Upper lobe of right lung (tissue), 1 donor: ENCODE measurements at regions not wholly inside any gene's neighbourhood (a gene's known extent, or its start where the extent isn't known, plus 50 kb on each side); places are given as distances from the start of the nearest gene placed in this dataset.
"Not testable (repeated sequence)": the region's sequence is repeated elsewhere in the genome, so short reads cannot be mapped to it uniquely, and the experiment has no call there.

Source experiments
- ATAC-seq: fragments of 200-7000 bp; cut with Tn5 transposase; one replicate; pipeline ENCODE4 v1.9.1; 2020; ENCODE audit warnings: mild to moderate bottlenecking, moderate library complexity
- DNase-seq: peaks from one replicate; pipeline ENCODE4 v3.0.0-alpha.2; 2020
- H3K27ac ChIP-seq: fragments of 200-600 bp; one replicate; pipeline ENCODE4 v1.8.0; 2022
- H3K27me3 ChIP-seq: fragments of 200-600 bp; one replicate; pipeline ENCODE4 v1.8.0; 2022; ENCODE audit warnings: mild to moderate bottlenecking
- H3K36me3 ChIP-seq: fragments of 200-600 bp; one replicate; pipeline ENCODE4 v1.8.0; 2022
- H3K4me1 ChIP-seq: fragments of 200-600 bp; one replicate; pipeline ENCODE4 v1.8.0; 2022
- H3K4me3 ChIP-seq: fragments of 200-600 bp; one replicate; pipeline ENCODE4 v1.8.0; 2022; ENCODE audit warnings: mild to moderate bottlenecking
- H3K9me3 ChIP-seq: fragments of 200-600 bp; one replicate; pipeline ENCODE4 v1.8.0; 2022
- intact Hi-C: fragments of 100-400 bp; cut with DNase I; formaldehyde crosslinking; loops from one replicate; pipeline ENCODE4 v1.11.0; 2022
- TF ChIP-seq, protein P1 (sequence below): fragments of 200-600 bp; IDR thresholded peaks from one replicate; pipeline ENCODE4 v1.8.0; 2022; ENCODE audit warnings: antibody characterized with exemption
- donor health status: DM: no; HTN: yes; CAD: no; lungs with severe emphysema.

DNA sequence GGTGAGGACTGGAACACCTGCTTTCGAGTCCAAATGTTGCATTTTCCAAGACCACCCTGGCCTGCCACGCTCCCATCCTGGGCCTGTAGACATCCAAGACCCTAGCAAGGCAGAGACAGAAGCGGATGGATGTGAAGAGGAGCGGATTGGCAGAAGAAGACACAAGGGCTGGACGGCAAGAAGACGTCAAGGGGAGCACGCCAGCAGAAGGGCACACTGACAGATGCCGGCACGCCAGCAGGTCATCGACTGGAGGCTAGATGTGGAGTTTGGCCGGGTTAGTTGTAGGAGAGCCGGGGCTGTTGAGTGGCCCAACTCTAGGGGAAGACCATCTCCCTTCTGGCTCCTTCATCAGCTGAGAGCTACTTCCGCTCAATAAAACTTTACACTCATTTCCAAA lies 251.6 kb downstream of the ZWINT start:
- intact Hi-C loops, result no loop called here
- no peak overlapping the region for H3K4me3 ChIP-seq
- H3K27ac ChIP-seq, result no peak overlapping the region
- H3K9me3 ChIP-seq, result no peaks in the 10 kb centered on the region
- no peaks in the 10 kb centered on the region for H3K36me3 ChIP-seq
- no peaks in the 10 kb centered on the region for H3K4me1 ChIP-seq
- TF ChIP-seq, protein P1, sequence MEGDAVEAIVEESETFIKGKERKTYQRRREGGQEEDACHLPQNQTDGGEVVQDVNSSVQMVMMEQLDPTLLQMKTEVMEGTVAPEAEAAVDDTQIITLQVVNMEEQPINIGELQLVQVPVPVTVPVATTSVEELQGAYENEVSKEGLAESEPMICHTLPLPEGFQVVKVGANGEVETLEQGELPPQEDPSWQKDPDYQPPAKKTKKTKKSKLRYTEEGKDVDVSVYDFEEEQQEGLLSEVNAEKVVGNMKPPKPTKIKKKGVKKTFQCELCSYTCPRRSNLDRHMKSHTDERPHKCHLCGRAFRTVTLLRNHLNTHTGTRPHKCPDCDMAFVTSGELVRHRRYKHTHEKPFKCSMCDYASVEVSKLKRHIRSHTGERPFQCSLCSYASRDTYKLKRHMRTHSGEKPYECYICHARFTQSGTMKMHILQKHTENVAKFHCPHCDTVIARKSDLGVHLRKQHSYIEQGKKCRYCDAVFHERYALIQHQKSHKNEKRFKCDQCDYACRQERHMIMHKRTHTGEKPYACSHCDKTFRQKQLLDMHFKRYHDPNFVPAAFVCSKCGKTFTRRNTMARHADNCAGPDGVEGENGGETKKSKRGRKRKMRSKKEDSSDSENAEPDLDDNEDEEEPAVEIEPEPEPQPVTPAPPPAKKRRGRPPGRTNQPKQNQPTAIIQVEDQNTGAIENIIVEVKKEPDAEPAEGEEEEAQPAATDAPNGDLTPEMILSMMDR, result no peak
- DNase-seq (no peak), ATAC-seq (no peak)
- H3K27me3 ChIP-seq, result no peaks in the 10 kb centered on the region

DNA sequence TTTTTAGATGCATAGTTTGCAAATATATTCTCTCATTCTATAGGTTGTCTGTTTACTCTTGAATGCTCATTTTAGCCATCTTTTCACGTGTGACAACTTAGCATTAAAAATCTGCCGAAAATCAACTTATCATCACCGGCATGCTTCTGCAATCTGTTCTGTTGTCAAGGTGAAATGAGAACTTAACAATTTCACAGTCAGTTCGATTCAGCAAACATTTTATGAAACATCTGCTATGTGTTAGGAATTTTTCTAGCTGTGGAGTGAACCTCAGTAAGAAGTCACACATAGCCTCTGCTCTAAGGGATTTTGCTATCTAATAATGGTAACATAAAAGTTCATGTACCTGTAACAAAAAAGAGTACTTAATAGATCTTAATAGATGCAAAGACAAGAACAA lies 256.1 kb downstream of the ZWINT start:
- no peak overlapping the region for H3K27ac ChIP-seq
- intact Hi-C loops, result no loop called here
- no peaks in the 10 kb centered on the region for H3K4me1 ChIP-seq
- TF ChIP-seq, protein P1, result no peak
- H3K4me3 ChIP-seq, result no peak overlapping the region
- H3K36me3 ChIP-seq, result no peaks in the 10 kb centered on the region
- DNase-seq (no peak), ATAC-seq (no peak)
- H3K9me3 ChIP-seq, result no peaks in the 10 kb centered on the region
- H3K27me3 ChIP-seq, result no peaks in the 10 kb centered on the region

DNA sequence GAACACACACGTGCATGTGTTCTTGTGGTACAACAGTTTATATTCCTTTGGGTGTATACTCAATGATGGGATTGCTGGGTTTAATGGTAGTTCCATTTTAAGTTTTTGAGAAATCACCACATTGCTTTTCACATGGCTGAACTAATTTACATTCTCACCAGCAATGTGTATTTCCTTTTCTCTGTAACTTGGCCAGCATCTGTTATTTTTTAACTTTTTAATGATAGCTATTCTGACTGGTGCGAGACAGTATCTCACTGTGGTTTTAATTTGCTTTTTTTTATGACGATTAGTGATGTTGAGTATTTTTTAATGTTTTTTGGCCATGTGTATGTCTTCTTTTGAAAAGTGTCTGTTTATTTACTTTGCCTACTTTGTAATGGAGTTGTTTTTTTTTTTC lies 256.6 kb downstream of the ZWINT start:
- Histone ChIP-seq H3K36me3 (no peaks in the 10 kb centered on the region), H3K27me3 (no peaks in the 10 kb centered on the region), H3K27ac (no peak overlapping the region), H3K4me1 (no peaks in the 10 kb centered on the region), H3K9me3 (no peaks in the 10 kb centered on the region), H3K4me3 (no peak overlapping the region)
- DNase-seq (no peak), ATAC-seq (no peak)
- TF ChIP-seq, protein P1, result no peak
- intact Hi-C loops, result no loop called here

DNA sequence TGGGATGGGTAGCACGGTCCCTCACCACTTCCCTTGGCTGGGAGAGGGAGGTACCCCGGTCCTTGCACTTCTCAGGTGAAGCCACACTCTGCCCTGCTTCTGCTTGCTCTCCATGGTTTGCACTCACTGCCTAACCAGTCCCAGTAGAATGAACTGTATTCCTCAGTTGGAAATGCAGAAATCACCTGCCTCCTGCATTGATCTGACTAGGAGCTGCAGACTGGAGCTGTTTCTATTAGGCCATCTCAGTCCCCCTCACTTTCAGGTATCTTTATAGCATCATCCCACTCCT lies 264.9 kb downstream of the ZWINT start:
- Histone ChIP-seq H3K4me3 (no peak overlapping the region), H3K27me3 (no peaks in the 10 kb centered on the region)
- ATAC-seq, result no peak

DNA sequence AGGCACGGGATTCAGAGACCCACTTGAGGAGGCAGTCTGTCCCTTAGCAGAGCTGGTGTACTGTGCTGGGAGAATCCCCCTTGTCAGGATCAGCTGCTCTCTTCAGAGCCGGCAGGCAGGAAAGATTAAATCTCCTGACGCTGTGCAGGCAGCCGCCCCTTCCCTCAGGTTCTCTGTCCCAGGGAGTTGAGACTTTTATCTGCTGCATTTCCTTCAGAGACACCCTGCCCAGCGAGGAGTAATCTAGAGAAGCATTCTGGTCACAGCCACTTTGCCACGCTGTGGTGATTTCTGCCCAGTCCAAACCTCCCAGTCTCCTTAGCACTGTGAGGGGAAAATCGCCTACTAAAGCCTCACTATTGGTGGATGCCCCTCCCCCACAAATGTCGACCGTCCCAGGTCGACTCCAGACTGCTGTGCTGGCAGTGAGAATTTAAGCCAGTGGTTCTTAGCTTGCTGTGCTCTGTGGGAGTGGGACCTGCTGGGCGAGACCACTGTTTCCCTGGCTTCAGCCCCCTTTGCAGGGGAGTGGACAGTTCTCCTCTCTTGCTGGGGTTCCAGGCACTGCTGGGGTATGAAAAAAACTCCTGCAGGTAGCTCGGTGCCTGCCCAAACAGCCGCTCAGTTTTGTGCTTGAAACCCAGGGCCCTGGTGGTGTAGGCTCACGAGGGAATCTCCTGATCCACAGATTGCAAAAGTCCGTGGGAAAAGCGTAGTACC lies 265.4 kb downstream of the ZWINT start:
- Histone ChIP-seq H3K27me3 (no peaks in the 10 kb centered on the region), H3K4me3 (no peak overlapping the region), H3K4me1 (no peaks in the 10 kb centered on the region), H3K27ac (no peak overlapping the region), H3K36me3 (no peaks in the 10 kb centered on the region), H3K9me3 (no peaks in the 10 kb centered on the region)
- no peak for ATAC-seq
- TF ChIP-seq, protein P1, result no peak
- peak; percentile 35 for DNase-seq
- intact Hi-C loops, result no loop called here

More for the DNA sequence above, 264.9 kb downstream of the ZWINT start:
- intact Hi-C loops, result no loop called here
- no peaks in the 10 kb centered on the region for H3K4me1 ChIP-seq
- TF ChIP-seq, protein P1, result no peak
- no peaks in the 10 kb centered on the region for H3K36me3 ChIP-seq
- no peak for DNase-seq
- H3K27ac ChIP-seq, result no peak overlapping the region
- no peaks in the 10 kb centered on the region for H3K9me3 ChIP-seq

DNA sequence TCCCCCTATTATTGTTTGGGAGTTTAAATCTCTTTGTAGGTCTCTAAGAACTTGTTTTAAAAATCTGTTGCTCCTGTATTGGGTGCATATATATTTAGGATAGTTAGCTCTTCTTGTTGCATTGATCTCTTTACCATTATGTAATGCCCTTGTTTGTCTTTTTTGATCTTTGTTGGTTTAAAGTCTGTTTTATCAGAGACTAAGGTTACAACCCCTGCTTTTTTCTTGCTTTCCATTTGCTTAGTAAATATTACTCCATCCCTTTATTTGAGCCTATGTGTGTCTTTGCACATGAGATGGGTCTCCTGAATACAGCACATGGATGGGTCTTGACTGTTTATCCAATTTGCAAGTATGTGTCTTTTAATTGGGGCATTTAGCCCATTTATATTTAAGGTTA lies 267.4 kb downstream of the ZWINT start:
- H3K27ac ChIP-seq, DNase-seq, ATAC-seq, H3K4me1 ChIP-seq, H3K36me3 ChIP-seq, intact Hi-C loops, H3K9me3 ChIP-seq, H3K4me3 ChIP-seq, H3K27me3 ChIP-seq: not testable (repeated sequence)
